ENCODE measurements at regions not wholly inside any gene's neighbourhood (a gene's known extent, or its start where the extent isn't known, plus 50 kb on each side); places are given as distances from the start of the nearest gene placed in this dataset.

GRCh38 chr2:64289737-64290136 lies 145.5 kb upstream of the PELI1 start:
- 86% methylated on average over 1 of the region's 1 CpG for WGBS
- DNase-seq (ENCODE audit: extremely low spot score), result no peak
- H3K4me3 ChIP-seq (ENCODE audit: low read depth, low read length), result no peak overlapping the region
- H3K36me3 ChIP-seq (ENCODE audit: insufficient read depth), result no peaks in the 10 kb centered on the region
- H3K27ac ChIP-seq (ENCODE audit: low read depth), result no peak overlapping the region
- no peaks in the 10 kb centered on the region for H3K4me1 ChIP-seq (ENCODE audit: insufficient read depth)

GRCh38 chr2:64291181-64291580 lies 147.0 kb upstream of the PELI1 start:
- WGBS, result 94% methylated on average over 1 of the region's 1 CpG
- DNase-seq (ENCODE audit: extremely low spot score), result no peak
- no peaks in the 10 kb centered on the region for H3K36me3 ChIP-seq (ENCODE audit: insufficient read depth)
- no peaks in the 10 kb centered on the region for H3K4me1 ChIP-seq (ENCODE audit: insufficient read depth)
- no peak overlapping the region for H3K27ac ChIP-seq (ENCODE audit: low read depth)
- no peak overlapping the region for H3K4me3 ChIP-seq (ENCODE audit: low read depth, low read length)

- 79% methylated on average over 5 of the region's 5 CpGs for WGBS
- DNase-seq (ENCODE audit: extremely low spot score), result no peak
- no peak overlapping the region for H3K27ac ChIP-seq (ENCODE audit: low read depth)
- H3K4me3 ChIP-seq (ENCODE audit: low read depth, low read length), result no peak overlapping the region
- H3K36me3 ChIP-seq (ENCODE audit: insufficient read depth), result no peaks in the 10 kb centered on the region
- no peaks in the 10 kb centered on the region for H3K4me1 ChIP-seq (ENCODE audit: insufficient read depth)
Observed at GRCh38 chr2:64295326-64296139, 151.3 kb upstream of the PELI1 start.

- Histone ChIP-seq H3K36me3 (ENCODE audit: insufficient read depth) (no peaks in the 10 kb centered on the region), H3K27ac (ENCODE audit: low read depth) (no peak overlapping the region), H3K4me3 (ENCODE audit: low read depth, low read length) (no peak overlapping the region), H3K4me1 (ENCODE audit: insufficient read depth) (no peaks in the 10 kb centered on the region)
- no peak for DNase-seq (ENCODE audit: extremely low spot score)
- 29% methylated on average over 4 of the region's 4 CpGs for WGBS
Observed at GRCh38 chr2:64296140-64296480, 151.9 kb upstream of the PELI1 start.

- H3K27ac ChIP-seq (ENCODE audit: low read depth), result no peak overlapping the region
- 85% methylated on average over 8 of the region's 8 CpGs for WGBS
- no peaks in the 10 kb centered on the region for H3K4me1 ChIP-seq (ENCODE audit: insufficient read depth)
- H3K36me3 ChIP-seq (ENCODE audit: insufficient read depth), result no peaks in the 10 kb centered on the region
- DNase-seq (ENCODE audit: extremely low spot score), result no peak
- no peak overlapping the region for H3K4me3 ChIP-seq (ENCODE audit: low read depth, low read length)
Observed at GRCh38 chr2:64296695-64297346, 152.6 kb upstream of the PELI1 start.

- H3K4me3 ChIP-seq (ENCODE audit: low read depth, low read length), result no peak overlapping the region
- H3K4me1 ChIP-seq (ENCODE audit: insufficient read depth), result no peaks in the 10 kb centered on the region
- no peak overlapping the region for H3K27ac ChIP-seq (ENCODE audit: low read depth)
- no peaks in the 10 kb centered on the region for H3K36me3 ChIP-seq (ENCODE audit: insufficient read depth)
- no peak for DNase-seq (ENCODE audit: extremely low spot score)
- 88% methylated on average over 2 of the region's 2 CpGs for WGBS
Observed at GRCh38 chr2:64298161-64298560, 153.9 kb upstream of the PELI1 start.

GRCh38 chr2:64300066-64300465 lies 153.9 kb upstream of the LGALSL start:
- Histone ChIP-seq H3K27ac (ENCODE audit: low read depth) (no peak overlapping the region), H3K36me3 (ENCODE audit: insufficient read depth) (no peaks in the 10 kb centered on the region), H3K4me1 (ENCODE audit: insufficient read depth) (no peaks in the 10 kb centered on the region), H3K4me3 (ENCODE audit: low read depth, low read length) (no peak overlapping the region)
- no peak for DNase-seq (ENCODE audit: extremely low spot score)
- 93% methylated on average over 3 of the region's 3 CpGs for WGBS

- no peaks in the 10 kb centered on the region for H3K36me3 ChIP-seq (ENCODE audit: insufficient read depth)
- H3K27ac ChIP-seq (ENCODE audit: low read depth), result no peak overlapping the region
- no peak for DNase-seq (ENCODE audit: extremely low spot score)
- 90% methylated on average over 5 of the region's 5 CpGs for WGBS
- H3K4me3 ChIP-seq (ENCODE audit: low read depth, low read length), result no peak overlapping the region
- no peaks in the 10 kb centered on the region for H3K4me1 ChIP-seq (ENCODE audit: insufficient read depth)
Observed at GRCh38 chr2:64303250-64303649, 150.7 kb upstream of the LGALSL start.

- 86% methylated on average over 5 of the region's 5 CpGs for WGBS
- H3K27ac ChIP-seq (ENCODE audit: low read depth), result no peak overlapping the region
- DNase-seq (ENCODE audit: extremely low spot score), result no peak
- no peaks in the 10 kb centered on the region for H3K4me1 ChIP-seq (ENCODE audit: insufficient read depth)
- H3K36me3 ChIP-seq (ENCODE audit: insufficient read depth), result no peaks in the 10 kb centered on the region
- H3K4me3 ChIP-seq (ENCODE audit: low read depth, low read length), result no peak overlapping the region
Observed at GRCh38 chr2:64307421-64307820, 146.5 kb upstream of the LGALSL start.

GRCh38 chr2:64311191-64311910 lies 142.6 kb upstream of the LGALSL start:
- Histone ChIP-seq H3K4me1 (ENCODE audit: insufficient read depth) (no peaks in the 10 kb centered on the region), H3K4me3 (ENCODE audit: low read depth, low read length) (no peak overlapping the region), H3K36me3 (ENCODE audit: insufficient read depth) (no peaks in the 10 kb centered on the region), H3K27ac (ENCODE audit: low read depth) (no peak overlapping the region)
- no peak for DNase-seq (ENCODE audit: extremely low spot score)
- WGBS, result 92% methylated on average over 17 of the region's 17 CpGs

- no peak overlapping the region for H3K4me3 ChIP-seq (ENCODE audit: low read depth, low read length)
- WGBS, result 50% methylated on average over 13 of the region's 13 CpGs
- no peak overlapping the region for H3K27ac ChIP-seq (ENCODE audit: low read depth)
- H3K4me1 ChIP-seq (ENCODE audit: insufficient read depth), result no peaks in the 10 kb centered on the region
- no peaks in the 10 kb centered on the region for H3K36me3 ChIP-seq (ENCODE audit: insufficient read depth)
- DNase-seq (ENCODE audit: extremely low spot score), result no peak
Observed at GRCh38 chr2:64311948-64312621, 141.9 kb upstream of the LGALSL start.

GRCh38 chr2:64312622-64313397 lies 141.2 kb upstream of the LGALSL start:
- Histone ChIP-seq H3K36me3 (ENCODE audit: insufficient read depth) (no peaks in the 10 kb centered on the region), H3K4me1 (ENCODE audit: insufficient read depth) (no peaks in the 10 kb centered on the region), H3K27ac (ENCODE audit: low read depth) (no peak overlapping the region), H3K4me3 (ENCODE audit: low read depth, low read length) (no peak overlapping the region)
- DNase-seq (ENCODE audit: extremely low spot score), result no peak
- WGBS, result 75% methylated on average over 13 of the region's 13 CpGs

- Histone ChIP-seq H3K4me3 (ENCODE audit: low read depth, low read length) (no peak overlapping the region), H3K36me3 (ENCODE audit: insufficient read depth) (no peaks in the 10 kb centered on the region), H3K27ac (ENCODE audit: low read depth) (no peak overlapping the region), H3K4me1 (ENCODE audit: insufficient read depth) (no peaks in the 10 kb centered on the region)
- WGBS, result 71% methylated on average over 3 of the region's 3 CpGs
- DNase-seq (ENCODE audit: extremely low spot score), result no peak
Observed at GRCh38 chr2:64313398-64313723, 140.6 kb upstream of the LGALSL start.
